SW 1271 (cell line): ENCODE measurements at regions not wholly inside any gene's neighbourhood (a gene's known extent, or its start where the extent isn't known, plus 50 kb on each side); places are given as distances from the start of the nearest gene placed in this dataset.
A peak's percentile ranks its signal among the peaks of the same experiment; 100 is the strongest.

Experiments
- DNase-seq, 2 experiments: peaks; one replicate each; lab custom pipeline; 2025; lab: John Stamatoyannopoulos, UW

DNA sequence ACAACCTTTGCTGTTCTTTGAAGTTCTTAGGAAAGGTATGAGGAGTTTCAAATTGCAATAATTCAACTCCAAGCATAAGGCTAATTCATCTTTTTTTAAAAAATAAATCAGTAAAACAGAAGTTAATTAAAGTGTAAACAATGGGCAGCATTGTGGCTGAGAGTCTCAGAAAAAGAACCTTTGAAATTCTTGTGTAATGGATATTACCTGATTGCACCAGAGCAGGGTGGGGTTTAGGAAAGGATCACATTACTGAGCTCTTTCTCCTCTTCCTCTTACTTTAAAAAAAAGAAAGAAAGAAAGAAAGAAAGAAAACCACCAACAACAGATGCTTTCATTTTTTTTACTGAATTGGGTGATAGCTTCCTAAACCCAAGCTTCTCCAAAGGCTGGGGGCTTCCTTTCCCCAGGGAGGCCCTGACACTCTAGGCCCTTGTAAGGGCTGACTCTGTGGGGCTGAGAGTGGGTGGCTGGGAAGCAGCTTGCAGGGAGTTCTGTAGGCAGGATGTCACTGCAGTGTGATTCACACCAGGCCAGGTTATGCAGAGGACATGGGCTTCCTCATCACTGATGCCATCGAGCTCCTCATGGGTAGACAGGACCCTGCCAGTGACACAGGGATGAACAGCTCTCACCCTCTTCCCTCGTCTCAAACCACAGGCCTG lies 564.5 kb downstream of the FGF9 start:
- DNase-seq = peak in 1 of 2 experiments; percentile 10

DNA sequence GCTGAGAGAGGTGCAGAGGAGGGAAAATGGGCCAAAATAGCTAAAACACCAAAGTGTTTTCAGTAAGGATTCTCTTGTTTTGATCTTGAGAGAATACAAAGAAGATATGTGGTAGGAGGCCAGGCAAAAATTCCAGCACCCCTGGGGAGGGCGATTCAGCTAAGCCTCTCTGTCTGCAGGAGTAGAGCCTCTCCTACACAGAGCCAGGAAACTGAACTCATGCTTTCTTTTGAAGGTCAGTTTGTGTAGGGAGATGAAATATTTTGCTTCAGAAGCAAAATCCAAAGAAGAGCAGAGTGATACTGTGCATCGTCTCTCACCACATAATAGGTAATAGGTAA lies 565.0 kb downstream of the FGF9 start:
- no peak for DNase-seq

DNA sequence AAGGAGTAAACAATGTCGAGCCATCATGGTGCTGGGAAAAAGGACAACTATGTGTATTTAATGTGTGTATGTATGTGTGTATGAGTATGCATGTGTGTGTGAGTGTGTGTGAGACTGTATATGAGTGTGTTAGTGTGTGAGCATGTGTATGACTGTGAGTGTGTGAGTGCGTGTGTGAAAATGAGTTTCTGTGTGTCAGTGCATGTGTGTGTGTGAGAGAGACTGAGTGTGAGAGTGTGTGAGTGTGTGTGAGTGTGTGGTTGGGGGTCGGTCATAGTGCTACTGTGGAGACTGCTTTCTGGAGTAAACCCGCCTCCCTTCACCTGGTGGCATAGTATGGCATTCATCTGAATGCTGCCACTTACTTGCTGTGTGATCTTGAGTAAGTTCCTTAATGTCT lies 567.4 kb downstream of the FGF9 start:
- DNase-seq = no peak

DNA sequence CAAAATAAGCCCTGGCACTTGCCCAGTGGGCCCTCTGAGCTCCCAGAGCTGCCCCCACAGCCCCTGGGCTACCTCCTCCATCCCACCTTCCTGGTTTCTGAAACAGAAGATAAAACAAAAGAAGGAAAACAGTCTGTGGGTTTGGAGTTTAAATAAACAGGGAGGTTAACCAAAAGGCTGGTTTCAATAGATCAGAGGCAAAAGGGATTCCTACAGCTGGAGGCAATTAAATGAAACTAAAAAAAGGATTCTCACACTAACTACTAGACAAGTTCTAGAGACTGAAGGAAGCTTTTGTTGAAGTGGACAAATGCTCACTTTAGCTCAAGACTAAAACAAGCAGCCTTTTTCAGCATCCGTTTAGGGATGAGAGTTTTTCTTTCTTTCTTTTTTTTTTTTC lies 569.8 kb downstream of the FGF9 start:
- no peak for DNase-seq

DNA sequence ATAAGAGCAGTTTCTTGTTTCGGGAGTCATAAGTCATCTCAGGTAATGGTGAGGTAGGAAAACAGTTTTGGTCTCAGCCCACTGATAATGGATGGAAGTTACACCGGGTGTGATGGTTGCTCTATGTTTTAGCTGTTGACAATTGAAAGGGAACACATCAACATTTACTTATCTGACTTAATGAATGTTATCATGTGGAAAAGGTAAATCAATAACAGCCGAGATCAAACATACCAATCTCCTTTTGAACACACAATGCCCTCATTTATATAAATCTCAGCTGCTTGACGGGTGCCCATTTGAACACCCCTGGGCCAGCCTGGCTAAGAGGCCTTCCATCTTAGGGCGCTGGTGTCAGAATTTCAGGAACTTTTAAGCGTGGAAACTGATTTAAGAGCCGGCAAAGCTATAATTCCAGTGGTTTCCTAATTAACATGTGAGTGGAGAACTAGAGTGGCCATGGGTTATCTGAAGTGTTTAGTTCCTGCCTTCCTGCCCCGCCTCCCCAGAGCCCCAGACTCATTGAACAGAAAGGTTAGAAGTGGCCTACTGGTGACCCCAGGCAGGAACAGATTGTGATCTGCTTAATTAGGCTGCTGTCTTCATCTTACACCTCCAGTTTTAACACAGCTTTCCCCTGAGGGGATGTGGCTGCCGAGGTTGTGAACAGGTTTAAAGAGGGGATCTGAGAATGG lies 572.7 kb downstream of the FGF9 start:
- DNase-seq = no peak

DNA sequence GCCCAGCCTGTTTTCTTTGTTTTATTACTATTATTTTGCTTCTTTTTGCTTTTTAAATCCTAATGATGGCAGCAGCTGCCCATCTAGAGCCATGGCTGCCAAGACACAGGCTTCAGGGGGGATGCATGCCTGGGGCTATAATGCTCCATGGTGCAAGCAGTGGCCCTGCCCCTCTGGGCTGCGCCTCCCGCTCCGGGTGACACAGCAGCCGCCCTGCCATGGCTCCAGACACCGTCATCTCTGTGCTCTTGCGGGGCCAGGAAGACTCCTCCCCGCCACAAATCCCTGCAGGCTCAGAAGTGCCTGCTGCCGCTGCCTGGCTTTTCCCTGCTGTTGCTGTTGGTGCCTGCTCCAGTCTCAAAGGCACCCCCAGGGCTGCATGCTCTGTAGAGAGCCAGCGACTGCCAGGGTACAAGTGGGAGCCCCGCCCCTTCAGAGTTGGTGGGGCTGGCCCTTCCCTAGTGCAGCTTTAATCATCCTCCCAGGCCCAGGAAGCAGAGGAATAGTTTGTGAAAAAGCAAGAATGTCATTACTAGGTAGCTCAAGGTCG lies 581.5 kb downstream of the FGF9 start:
- DNase-seq = no peak

DNA sequence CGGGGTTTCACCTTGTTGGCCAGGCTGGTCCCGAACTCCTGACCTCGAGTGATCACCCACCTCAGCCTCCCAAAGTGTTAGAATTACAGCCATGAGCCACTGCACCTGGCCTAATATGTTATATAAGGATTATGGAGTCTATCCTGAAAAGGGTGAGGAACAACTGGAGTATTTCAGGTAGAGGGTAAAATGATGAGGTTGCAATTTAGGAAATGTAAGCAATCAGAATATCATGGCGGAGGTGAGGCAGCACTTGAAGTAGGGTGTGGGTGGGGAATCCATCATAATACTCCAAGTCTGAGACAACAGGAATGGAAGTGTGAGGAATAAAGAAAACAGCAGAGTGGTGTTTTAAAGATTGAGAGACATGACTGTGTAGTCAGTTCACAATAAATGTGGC lies 582.2 kb downstream of the FGF9 start:
- no peak for DNase-seq

DNA sequence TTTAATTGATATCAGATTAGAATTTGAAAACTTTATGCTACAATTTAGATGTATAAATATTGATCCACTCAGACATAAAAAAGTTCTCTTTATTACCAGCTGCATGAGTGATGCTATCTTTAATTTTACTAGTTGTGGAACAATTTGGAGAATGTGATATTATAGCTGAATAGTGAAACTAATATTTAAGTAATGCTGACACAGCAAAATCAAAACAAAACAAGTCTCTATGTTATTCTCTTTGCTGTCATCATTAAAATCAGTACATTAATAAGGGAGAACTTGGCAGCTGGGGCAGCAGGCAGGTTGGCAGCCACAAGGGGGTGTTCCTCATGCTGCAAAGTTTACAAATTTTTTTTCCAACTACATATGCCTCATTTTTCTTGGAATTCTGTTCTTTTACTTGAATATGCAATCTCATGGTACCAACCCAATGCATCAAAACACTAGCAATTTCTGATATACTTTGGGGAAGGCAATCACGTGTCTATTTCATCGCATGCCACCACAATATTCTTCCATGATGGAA lies 585.3 kb downstream of the FGF9 start:
- DNase-seq = peak in 1 of 2 experiments; percentile 2

DNA sequence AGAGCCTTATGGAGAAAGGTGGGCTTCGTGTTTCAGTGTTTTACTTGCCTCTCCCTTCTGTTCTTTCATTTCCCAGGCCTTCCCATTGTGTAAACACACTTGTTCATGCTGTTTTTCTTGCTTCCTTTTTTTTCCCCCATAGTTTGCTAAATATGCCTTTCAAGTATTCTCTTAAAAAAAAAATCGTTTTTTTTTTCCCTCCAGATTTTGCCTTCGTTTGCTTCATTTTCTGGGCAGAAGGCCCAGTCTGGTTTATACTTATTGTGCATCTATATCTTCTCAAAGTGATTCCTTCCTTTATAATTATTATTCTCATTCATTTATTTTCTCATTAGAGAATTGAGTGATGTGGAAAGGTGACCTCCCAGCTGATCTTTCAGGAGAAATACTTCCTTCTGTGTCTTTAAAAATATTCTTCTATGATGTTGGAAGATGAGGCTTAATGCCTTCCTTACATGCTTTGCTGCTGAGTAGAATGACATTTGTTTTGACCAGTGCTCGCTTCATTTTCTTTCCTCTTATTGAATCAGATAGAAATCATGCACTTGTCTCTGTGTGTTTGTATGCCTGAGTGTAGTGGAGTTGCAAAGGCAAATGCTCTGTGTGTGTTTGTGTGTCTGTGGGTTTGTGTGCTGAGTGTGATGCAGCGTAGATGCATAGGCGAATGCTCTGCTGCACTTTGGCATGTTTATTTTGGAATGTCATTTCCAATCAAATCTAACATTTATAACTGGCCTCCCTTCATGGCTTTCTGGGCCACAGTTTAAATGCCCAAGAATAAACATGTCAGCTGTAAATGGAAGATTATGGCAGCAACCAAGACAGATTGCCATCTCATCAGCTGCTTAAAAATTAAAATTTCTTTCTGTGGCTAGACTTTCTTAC lies 591.4 kb downstream of the FGF9 start:
- no peak for DNase-seq

DNA sequence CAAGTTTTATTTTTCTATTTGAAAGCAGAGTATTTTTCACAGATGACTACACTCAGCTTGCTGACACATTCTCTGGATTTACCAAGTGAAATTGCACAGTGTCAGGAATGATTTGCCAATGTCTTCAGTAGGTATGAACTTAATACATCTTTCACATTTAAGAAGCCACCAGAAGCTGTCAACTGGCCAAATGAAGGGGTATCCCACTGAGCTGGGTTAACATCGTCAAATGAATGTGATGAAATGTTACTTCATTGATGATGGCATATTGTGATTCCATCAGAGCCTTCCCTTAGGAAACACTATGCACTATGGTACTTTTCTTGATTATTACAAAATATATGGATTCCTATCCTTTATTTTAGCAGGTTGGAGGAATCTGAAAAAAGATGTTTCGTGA lies 592.3 kb downstream of the FGF9 start:
- no peak for DNase-seq

DNA sequence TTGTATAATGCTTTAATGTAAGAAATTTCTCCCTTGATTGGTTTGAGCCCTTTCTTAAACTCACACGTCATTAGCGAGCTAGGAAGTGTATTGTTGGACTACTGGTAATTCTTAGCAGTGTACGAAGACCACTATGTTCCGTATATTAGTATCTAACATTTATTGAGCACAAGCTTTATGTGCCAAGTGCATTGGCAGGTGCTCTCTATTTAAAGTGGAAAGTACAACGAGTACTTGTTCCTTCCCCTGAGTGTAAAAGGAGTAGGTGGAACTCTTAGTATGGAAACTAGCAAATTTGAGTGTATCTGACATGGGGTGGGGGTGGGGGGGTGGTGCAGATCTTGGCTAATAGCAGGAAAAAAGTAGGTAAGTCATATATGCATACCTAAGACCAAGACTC lies 594.7 kb downstream of the FGF9 start:
- no peak for DNase-seq

DNA sequence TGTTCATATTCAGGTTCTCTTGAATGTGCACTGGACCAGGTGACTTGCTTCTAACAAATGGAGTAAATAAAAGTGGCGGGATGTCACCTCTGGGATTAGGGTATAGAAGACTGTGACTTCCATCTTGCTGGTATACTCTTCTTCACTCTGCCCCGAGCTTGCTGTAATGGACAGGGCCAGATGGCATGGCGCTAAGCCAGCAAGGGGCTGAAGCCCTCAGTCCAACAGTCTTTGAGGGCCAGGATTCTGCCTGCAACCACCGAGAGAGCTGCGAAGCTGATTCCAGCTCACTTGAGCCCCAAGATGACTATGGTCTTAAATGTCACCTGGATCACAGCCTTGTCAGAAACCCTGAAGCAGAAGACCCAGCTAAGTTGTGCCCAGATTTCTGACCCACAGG lies 600.0 kb downstream of the FGF9 start:
- DNase-seq = no peak

DNA sequence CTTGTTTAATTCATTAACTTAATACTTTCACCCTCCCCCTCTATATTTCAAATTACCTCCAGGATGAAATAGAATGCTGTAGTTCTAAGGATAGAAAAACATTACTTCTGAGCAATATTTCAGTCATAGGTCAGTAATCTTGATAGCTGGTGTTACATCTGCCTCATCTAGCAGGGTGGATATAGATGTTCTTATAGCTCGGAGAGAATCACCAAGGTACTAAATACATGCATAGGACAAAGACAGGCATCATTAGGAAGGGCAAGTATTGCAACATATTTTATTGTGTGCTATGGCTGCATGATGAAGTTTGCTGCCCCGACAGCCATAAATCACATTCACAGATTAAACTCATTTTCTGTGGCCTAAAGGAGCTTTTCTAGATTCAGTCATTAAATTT lies 601.0 kb downstream of the FGF9 start:
- no peak for DNase-seq

DNA sequence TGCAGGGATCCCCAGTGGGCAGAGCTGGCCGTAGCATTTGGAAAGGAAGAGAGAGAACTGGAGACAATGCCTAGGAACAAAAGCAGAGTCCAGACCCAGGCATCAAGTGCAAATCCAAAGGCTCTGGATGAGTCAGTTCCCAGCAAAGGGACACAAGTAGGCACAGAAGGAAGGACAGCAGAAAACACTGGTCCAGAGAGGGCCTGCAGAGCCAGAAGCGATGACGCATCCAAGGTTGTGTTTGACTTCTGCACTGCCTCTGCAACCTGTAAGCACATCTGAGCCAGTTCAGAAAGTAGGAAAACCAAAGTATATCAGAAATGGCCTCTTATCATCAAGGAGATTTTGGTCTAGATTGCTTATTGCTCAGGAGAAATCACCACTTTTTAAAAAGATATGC lies 604.5 kb downstream of the FGF9 start:
- DNase-seq = no peak

DNA sequence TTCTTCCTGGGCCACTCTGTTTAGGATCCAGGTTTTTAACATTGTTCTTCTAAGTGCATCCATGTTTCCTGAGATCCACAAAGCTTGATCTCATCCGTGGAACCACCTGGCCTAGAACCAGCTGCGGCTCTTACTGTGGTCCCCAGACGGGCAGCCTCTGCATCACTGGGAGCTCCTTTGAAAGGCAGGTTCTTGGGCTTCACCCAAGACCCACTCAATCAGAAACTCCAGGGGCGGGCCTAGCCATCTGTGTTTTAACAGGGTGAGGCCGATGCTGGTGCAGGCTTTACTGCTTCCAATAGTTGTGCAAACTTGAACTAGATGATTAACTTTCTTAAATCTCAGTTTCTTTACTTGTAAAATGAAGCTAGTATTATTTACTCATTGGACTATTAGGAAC lies 605.7 kb downstream of the FGF9 start:
- no peak for DNase-seq

DNA sequence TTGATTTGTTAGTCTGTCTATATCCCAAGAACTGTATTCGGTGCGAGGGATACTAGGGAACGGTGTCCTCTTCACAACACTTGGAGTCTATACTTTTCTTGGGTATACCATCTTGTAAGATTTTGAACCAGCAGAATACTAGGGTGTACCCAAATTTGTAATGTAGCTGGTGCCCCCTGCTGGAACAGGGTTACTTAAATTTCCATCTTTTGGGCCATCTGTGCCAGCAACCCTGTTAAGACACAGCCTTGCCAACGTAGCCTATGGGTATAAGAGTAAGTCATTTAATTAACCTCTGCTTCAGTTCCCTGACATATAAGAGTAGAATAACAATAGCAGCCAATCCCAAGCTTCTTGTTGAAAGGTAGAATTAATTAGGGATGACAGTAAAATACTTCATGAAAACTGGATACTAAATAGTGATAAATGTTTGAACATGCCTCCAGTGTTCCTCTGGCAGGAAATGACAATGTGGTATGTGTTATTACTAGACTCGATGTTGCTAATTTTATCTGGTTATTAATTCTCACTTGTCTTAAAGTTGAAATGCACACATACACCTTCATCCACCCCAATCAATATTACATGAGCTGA lies 607.6 kb downstream of the FGF9 start:
- DNase-seq = peak in 1 of 2 experiments; percentile 19

DNA sequence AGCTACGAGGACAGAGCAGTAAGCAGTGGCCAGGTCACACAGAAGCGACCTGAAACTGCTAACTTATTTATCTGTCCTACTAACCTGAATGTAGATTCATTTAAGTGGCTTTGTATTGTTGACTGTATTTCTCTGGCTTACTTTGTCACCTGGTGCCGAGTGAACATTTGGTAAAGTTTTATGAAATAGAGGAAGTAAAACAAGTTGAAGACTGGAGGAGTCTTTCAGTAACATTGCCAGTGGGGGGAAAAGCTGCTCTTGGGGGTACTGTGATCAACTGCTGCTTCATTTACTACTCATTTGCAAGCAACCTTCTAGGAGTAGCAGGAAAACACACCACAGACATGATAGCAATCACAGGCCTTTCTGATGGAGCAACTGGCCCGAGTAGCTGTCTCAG lies 615.0 kb downstream of the FGF9 start:
- no peak for DNase-seq

DNA sequence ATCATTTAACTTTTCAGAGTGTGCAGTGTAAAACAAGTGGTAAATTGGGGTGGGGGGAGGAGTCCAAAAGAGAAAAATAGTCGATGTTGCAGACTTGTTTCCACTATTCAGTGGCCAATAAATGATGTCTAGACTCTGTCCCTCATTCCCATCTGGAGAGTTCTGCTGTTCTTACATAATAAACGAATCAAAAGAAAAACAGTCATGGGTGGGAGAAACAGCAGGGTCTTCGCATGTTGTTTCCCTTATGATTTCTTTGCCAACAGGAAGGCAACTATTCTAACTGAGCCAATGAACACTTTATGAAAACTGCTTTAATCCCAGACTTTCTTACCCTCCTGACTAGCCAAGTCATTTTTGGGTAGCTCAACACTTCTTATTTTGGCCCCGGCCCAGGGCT lies 615.5 kb downstream of the FGF9 start:
- no peak for DNase-seq

DNA sequence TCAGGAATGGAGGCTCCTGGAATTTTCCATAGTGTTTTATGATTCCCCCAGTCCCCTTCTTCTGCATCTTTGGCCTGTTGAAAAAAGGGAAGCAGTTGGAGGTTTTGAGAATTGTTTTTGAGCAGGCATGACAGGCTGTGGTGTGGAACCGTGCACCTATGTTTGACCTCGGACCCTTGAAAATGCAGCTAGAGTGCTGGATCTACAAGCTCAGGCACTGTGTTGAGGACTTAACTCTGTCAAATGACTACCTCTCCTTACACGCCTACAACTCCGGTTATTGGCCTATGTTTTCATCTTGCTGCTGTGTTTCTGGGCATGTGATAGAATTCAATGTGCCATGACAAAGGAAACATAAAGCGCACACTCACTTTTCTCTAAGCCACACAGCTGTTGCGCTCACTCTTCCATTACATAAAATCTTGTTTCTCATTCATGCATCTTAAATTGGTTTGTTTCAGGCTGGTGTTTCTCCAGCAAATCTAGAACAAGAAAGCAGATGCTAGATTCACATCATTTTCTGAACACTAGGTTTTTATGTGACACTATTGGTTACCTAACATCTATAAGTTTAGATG lies 616.6 kb downstream of the FGF9 start:
- DNase-seq = no peak

DNA sequence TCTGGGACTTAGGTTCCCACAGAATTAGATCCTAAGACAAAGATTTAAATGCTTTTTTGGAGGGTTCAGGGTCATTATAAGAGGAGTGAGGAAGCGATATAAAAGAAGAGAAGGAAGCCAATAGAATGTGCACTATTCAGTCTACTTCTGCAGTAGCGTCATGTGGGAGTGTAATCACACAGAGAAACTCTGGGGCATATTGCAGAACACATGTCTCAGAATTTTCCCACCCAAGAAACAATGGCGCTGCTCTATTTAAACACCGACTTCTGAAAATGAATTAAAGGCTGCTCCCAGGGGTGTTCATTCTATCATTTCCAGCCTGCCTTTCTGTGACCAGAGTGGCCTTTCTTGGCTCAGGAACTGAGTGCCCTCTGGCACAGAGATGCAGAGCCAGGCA lies 617.6 kb downstream of the FGF9 start:
- no peak for DNase-seq

DNA sequence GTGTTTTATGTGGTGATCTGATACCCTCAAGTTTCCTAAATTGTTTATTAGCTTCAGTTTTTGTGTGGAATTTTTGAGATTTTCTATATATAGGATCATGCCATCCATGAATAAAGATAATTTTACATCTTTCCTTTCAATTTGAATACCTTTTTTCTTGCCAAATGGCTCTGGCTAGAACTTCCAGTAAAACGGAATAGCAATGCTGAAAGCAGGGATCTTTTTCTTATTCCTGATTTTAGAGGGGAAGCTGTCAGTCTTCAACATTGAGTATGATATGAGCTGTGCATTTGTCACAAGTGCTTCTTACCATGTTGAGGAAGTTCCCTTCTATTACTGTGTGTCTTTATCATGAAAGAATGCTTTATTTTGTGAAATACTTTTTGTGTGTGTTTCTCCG lies 618.8 kb downstream of the FGF9 start:
- no peak for DNase-seq

DNA sequence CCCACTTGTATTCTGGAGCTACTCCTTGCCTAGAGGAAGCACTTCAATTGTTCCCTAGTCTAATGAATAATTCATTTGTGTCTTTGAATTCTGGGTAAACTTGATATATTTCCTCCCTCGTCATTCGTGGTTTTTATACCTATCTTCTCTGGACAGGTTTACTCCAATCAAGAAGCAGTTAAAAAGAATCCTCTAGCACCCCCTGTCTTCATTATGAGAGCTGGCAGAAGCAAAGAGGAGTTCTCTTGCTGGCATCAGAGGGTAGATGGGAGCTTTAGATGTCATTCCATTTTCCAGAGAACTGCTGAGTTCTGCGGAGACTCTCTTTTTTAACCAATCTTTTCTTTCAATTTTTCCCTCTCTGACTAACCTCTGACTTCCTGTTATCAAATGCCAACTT lies 627.7 kb downstream of the FGF9 start:
- DNase-seq = no peak
